ENCODE measurements at regions not wholly inside any gene's neighbourhood (a gene's known extent, or its start where the extent isn't known, plus 50 kb on each side); places are given as distances from the start of the nearest gene placed in this dataset.

- no peak for TF ChIP-seq RELA (CRISPR knock-in tag; IDR thresholded peaks at IDR 0.05; ENCODE audit: borderline replicate concordance)
- TF ChIP-seq CTCF (IDR thresholded peaks at IDR 0.05): no peak
- TF ChIP-seq ZNF512 (CRISPR knock-in tag; IDR thresholded peaks at IDR 0.05; ENCODE audit: borderline replicate concordance): no peak
- no peak for TF ChIP-seq SMAD3 (CRISPR knock-in tag; IDR thresholded peaks at IDR 0.05; ENCODE audit: borderline replicate concordance)
- no peak for TF ChIP-seq TCF7 (CRISPR knock-in tag; IDR thresholded peaks at IDR 0.05; ENCODE audit: low read depth)
- TF ChIP-seq MAX (CRISPR knock-in tag; IDR thresholded peaks at IDR 0.05): no peak
- no peak for TF ChIP-seq MLX (CRISPR knock-in tag; IDR thresholded peaks at IDR 0.05)
- no peak for TF ChIP-seq JUN (CRISPR knock-in tag; IDR thresholded peaks at IDR 0.05)
- no peak for TF ChIP-seq TEAD4 (CRISPR knock-in tag; IDR thresholded peaks at IDR 0.05)
- no peak for TF ChIP-seq E2F5 (CRISPR knock-in tag; IDR thresholded peaks at IDR 0.05)
- TF ChIP-seq ATF6 (CRISPR knock-in tag; IDR thresholded peaks at IDR 0.05): no peak
- TF ChIP-seq CREM (CRISPR knock-in tag; IDR thresholded peaks at IDR 0.05): no peak
These were observed 467.9 kb upstream of the B3GAT1 start for GRCh38 chr11:134879931-134880330.

Measured in WTC11 (cell line).